Erythroblast (primary cell): ENCODE measurements at regions not wholly inside any gene's neighbourhood (a gene's known extent, or its start where the extent isn't known, plus 50 kb on each side); places are given as distances from the start of the nearest gene placed in this dataset.

Experiments
- GATA1 ChIP-seq: IDR thresholded peaks from 2 replicates; pipeline ENCODE4 v1.6.1; 2011; ENCODE audit warnings: low read depth, mild to moderate bottlenecking, control low read depth, low read length, moderate library complexity
- POLR2A ChIP-seq: IDR thresholded peaks from 2 replicates; pipeline ENCODE4 v1.6.1; 2011; ENCODE audit warnings: mild to moderate bottlenecking, low read length

DNA sequence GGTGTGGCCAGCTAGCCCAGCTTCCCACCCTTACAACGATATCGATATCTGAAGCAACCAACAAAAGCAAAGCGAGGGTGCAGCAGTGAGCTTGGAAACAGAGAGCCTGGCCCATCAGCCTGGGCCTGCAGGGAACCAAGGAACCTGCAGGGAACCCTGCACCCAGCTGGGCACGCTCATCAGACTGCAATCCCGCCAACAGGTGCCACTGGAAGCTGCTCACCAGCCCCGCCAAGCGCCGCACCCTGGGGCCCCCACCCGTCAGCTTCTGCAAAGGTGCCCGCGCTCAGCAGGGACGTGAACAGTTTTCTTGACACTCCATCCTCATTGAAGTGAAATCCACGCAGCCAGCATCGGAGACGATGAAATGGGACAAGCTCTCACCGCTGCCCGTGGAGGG is 250.7 kb downstream of the RBFOX3 start:
- no peak for TF ChIP-seq POLR2A
- no peak for TF ChIP-seq GATA1
